Fibroblast of lung (primary cell): ENCODE measurements at regions not wholly inside any gene's neighbourhood (a gene's known extent, or its start where the extent isn't known, plus 50 kb on each side); places are given as distances from the start of the nearest gene placed in this dataset.

Experiments
- CTCF ChIP-seq, 2 donors: IDR thresholded peaks in 1 of 2; conservative IDR thresholded peaks in 1 of 2; 1 replicate in 1 of 2; 2 replicates in 1 of 2; pipeline ENCODE4 v1.5.1; 2011 to 2012; ENCODE audit warnings: low read length in 2 of 2, control low read depth in 1 of 2, inconsistent platforms in 1 of 2, low read depth in 1 of 2, mild to moderate bottlenecking in 1 of 2
- EZH2 ChIP-seq: IDR thresholded peaks from 2 replicates; pipeline ENCODE4 v1.5.1; 2012; ENCODE audit warnings: low read length, control low read depth, mild to moderate bottlenecking; ENCODE audit errors: missing control alignments

DNA sequence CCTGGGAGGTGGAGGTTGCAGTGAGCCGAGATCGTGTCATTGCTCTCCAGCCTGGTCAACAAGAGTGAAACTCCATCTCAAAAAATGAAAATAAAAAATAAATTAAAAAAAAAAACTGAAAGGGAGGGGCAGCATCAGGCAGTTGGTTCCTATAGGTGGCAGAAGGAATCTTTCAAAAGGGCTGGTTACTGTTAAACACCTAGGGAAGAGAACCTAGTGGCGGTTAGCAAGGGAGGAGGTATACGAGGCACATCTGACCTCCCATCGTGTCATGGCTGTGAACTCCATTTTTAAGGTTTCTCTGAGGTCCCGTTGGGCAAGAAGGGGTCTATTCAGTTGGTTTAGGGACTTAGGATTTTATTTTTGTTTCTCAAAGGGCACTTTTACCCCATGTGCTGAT is 150.1 kb downstream of the SLC7A11 start:
- TF ChIP-seq CTCF (conservative IDR thresholded peaks at IDR 0.05 in 1 of 2, IDR thresholded peaks at IDR 0.05 in 1 of 2; ENCODE audit: low read depth in 1 of 2, low read length in 2 of 2): no peak
- no peak for TF ChIP-seq EZH2
